ENCODE measurements at regions not wholly inside any gene's neighbourhood (a gene's known extent, or its start where the extent isn't known, plus 50 kb on each side); places are given as distances from the start of the nearest gene placed in this dataset.

DNA sequence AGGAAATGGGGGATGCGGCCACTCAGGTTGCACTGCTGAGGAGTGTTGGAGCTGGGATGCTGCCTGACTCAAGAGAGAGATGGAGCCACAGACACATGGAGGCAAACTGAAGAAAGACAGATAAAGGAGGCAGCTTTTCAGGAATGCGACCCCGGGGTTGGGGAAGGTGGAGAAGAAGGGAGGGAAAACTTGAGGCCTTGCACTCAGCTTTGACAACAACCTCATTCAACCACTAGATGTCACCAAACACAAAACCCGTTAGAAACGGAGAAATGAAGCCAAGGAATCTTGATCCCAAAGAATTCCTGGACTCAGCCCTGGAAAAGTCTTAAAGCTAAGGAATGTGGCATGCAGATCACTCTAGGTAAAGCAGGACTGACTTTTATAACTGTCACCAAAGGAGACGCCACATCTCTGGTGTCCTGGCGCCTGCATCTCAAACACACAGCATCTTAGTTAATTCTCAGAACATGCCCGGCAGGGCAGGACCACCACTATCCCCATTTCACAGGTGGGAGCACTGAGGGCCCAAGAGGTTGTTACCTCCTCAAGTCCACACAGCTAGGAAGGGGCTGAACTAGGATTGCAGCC lies 59.6 kb upstream of the LMCD1 start:
- DNase-seq = no peak

DNA sequence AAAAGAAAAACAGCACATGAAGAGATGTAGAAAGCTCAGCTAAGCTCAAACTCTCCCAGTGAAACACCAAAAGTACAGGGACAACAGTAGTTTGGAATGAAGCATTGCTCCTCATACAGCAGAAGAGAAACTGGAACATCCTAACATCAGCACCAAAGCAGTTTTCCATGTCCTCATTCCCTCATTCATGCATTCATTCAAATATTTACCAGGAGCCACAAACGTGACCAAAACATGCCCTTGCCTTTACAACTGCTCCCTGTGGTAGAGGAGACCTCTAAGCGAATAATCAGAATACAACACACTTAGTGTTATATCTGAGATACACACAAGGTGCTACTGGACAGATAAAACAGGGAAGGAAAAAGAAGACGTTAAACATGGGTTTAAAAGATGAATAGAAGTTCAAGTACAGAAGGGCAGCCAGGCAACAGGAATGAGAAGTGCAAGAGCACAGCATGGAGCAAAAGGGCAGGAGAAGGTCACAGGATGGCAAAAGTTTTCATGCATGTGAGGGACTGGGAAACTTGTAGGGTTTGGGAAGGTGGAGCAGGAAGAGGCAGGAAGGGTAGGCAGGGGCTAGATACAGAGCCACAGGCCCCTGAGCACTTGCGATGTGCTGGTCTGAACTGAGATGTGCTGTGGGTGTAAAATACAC lies 58.5 kb upstream of the LMCD1 start:
- no peak for DNase-seq

GRCh38 chr3:8443829-8444791 lies 57.5 kb upstream of the LMCD1 start:
- DNase-seq = peak; percentile 27

DNA sequence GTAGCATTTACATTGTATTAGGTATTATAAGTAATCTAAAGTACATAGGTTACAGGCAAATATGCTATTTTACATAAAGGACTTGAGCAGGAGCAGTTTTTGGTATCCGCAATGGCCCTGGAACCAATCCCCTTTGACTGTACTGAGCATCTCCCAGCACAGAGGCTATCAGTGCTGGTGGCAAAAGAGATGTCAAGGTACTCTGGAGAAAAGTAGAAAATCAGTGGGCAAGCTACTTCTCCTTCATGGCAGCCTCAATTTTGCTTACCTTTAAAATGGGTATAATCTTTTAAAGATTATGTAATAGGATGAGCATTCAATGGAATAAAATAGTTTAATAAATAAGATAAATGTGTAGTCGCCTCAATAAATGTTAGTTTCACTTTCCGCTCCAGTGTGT lies 56.7 kb upstream of the LMCD1 start:
- no peak for DNase-seq

- no peak for DNase-seq
These were observed 55.8 kb upstream of the LMCD1 start for GRCh38 chr3:8445861-8446260.

DNA sequence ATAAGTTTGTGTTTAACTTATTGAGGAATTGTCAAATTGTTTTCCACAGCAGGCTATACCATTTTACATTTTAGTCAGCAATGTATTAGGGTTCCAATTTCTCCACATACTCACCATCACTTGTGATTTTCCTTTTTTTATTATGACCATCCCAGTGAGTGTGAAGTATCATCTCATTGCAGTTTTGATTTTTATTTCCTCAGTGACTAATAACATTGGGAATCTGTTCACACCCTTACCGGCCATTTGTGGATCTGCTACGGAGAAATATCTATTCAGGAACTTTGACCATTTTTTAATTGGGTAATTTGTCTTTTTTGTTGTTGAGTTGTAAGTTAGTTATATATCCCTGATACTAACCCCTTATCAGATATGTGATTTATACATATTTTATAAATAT lies 54.8 kb upstream of the LMCD1 start:
- DNase-seq = no peak

GRCh38 chr3:8450618-8451017 lies 51.0 kb upstream of the LMCD1 start:
- no peak for DNase-seq

- DNase-seq = no peak
These were observed 49.9 kb upstream of the LMCD1 start for GRCh38 chr3:8451696-8452095.
